IPS-11a (cell line): ENCODE measurements at regions not wholly inside any gene's neighbourhood (a gene's known extent, or its start where the extent isn't known, plus 50 kb on each side); places are given as distances from the start of the nearest gene placed in this dataset.
"Not testable (repeated sequence)": the region's sequence is repeated elsewhere in the genome, so short reads cannot be mapped to it uniquely, and the experiment has no call there.

Experiments
- H3K4me3 ChIP-seq: one replicate; pipeline ENCODE4 v1.5.1; 2013; ENCODE audit warnings: low read depth, low read length, control low read depth

GRCh38 chr11:90510839-90511238 lies 288.0 kb upstream of the CHORDC1 start:
- no peak overlapping the region for H3K4me3 ChIP-seq

GRCh38 chr11:90500922-90501568 lies 278.2 kb upstream of the CHORDC1 start:
- no peak overlapping the region for H3K4me3 ChIP-seq

- no peak overlapping the region for H3K4me3 ChIP-seq
Observed at GRCh38 chr11:90496722-90497121, 273.9 kb upstream of the CHORDC1 start.

GRCh38 chr11:90493379-90493778 lies 270.5 kb upstream of the CHORDC1 start:
- H3K4me3 ChIP-seq = no peak overlapping the region

- no peak overlapping the region for H3K4me3 ChIP-seq
Observed at GRCh38 chr11:90491466-90491865, 268.6 kb upstream of the CHORDC1 start.

- H3K4me3 ChIP-seq = no peak overlapping the region
Observed at GRCh38 chr11:90476442-90477007, 253.7 kb upstream of the CHORDC1 start.

- no peak overlapping the region for H3K4me3 ChIP-seq
Observed at GRCh38 chr11:90468923-90469322, 246.1 kb upstream of the CHORDC1 start.

- H3K4me3 ChIP-seq = no peak overlapping the region
Observed at GRCh38 chr11:90465553-90465952, 242.7 kb upstream of the CHORDC1 start.

- H3K4me3 ChIP-seq = not testable (repeated sequence)
Observed at GRCh38 chr11:90455347-90455920, 232.6 kb upstream of the CHORDC1 start.

- no peak overlapping the region for H3K4me3 ChIP-seq
Observed at GRCh38 chr11:90453525-90453924, 230.7 kb upstream of the CHORDC1 start.

GRCh38 chr11:90449606-90450005 lies 226.8 kb upstream of the CHORDC1 start:
- H3K4me3 ChIP-seq = no peak overlapping the region

GRCh38 chr11:90448256-90448655 lies 225.4 kb upstream of the CHORDC1 start:
- no peak overlapping the region for H3K4me3 ChIP-seq

- no peak overlapping the region for H3K4me3 ChIP-seq
Observed at GRCh38 chr11:90447618-90448017, 224.8 kb upstream of the CHORDC1 start.

- H3K4me3 ChIP-seq = no peak overlapping the region
Observed at GRCh38 chr11:90446207-90446606, 223.4 kb upstream of the CHORDC1 start.

- no peak overlapping the region for H3K4me3 ChIP-seq
Observed at GRCh38 chr11:90438069-90438468, 215.2 kb upstream of the CHORDC1 start.

GRCh38 chr11:90434858-90435257 lies 212.0 kb upstream of the CHORDC1 start:
- no peak overlapping the region for H3K4me3 ChIP-seq

- no peak overlapping the region for H3K4me3 ChIP-seq
Observed at GRCh38 chr11:90428836-90429235, 206.0 kb upstream of the CHORDC1 start.

GRCh38 chr11:90426442-90426841 lies 203.6 kb upstream of the CHORDC1 start:
- H3K4me3 ChIP-seq = no peak overlapping the region

- no peak overlapping the region for H3K4me3 ChIP-seq
Observed at GRCh38 chr11:90423378-90423777, 200.5 kb upstream of the CHORDC1 start.

- H3K4me3 ChIP-seq = not testable (repeated sequence)
Observed at GRCh38 chr11:90422787-90423186, 199.9 kb upstream of the CHORDC1 start.

GRCh38 chr11:90414221-90414620 lies 191.4 kb upstream of the CHORDC1 start:
- H3K4me3 ChIP-seq = no peak overlapping the region

- no peak overlapping the region for H3K4me3 ChIP-seq
Observed at GRCh38 chr11:90407350-90407749, 184.5 kb upstream of the CHORDC1 start.

GRCh38 chr11:90392692-90393091 lies 169.8 kb upstream of the CHORDC1 start:
- no peak overlapping the region for H3K4me3 ChIP-seq
